BLaER1 (cell line): ENCODE measurements at regions not wholly inside any gene's neighbourhood (a gene's known extent, or its start where the extent isn't known, plus 50 kb on each side); places are given as distances from the start of the nearest gene placed in this dataset.
"Not testable (repeated sequence)": the region's sequence is repeated elsewhere in the genome, so short reads cannot be mapped to it uniquely, and the experiment has no call there.

Experiments
- H3K27ac ChIP-seq: shearing (Covaris generic); formaldehyde crosslinking; 2 replicates; pipeline ENCODE4 v1.8.1; 2022
- H3K27me3 ChIP-seq: shearing (Covaris generic); formaldehyde crosslinking; 2 replicates; pipeline ENCODE4 v1.8.1; 2022
- H3K36me3 ChIP-seq: shearing (Covaris generic); formaldehyde crosslinking; 2 replicates; pipeline ENCODE4 v1.8.1; 2022
- H3K4me1 ChIP-seq: shearing (Covaris generic); formaldehyde crosslinking; 2 replicates; pipeline ENCODE4 v1.8.1; 2022
- H3K4me2 ChIP-seq: shearing (Covaris generic); formaldehyde crosslinking; 2 replicates; pipeline ENCODE4 v1.8.1; 2022
- H3K4me3 ChIP-seq: shearing (Covaris generic); formaldehyde crosslinking; 2 replicates; pipeline ENCODE4 v1.8.1; 2022
- H3K9ac ChIP-seq: shearing (Covaris generic); formaldehyde crosslinking; 2 replicates; pipeline ENCODE4 v1.8.1; 2022
- H3K9me3 ChIP-seq: shearing (Covaris generic); formaldehyde crosslinking; 2 replicates; pipeline ENCODE4 v1.8.1; 2022
- H4K20me1 ChIP-seq: shearing (Covaris generic); formaldehyde crosslinking; 2 replicates; pipeline ENCODE4 v1.8.1; 2022
- Cebpa-rat ChIP-seq: shearing (Covaris generic); IDR thresholded peaks from 2 replicates; pipeline ENCODE4 v1.8.1; 2022

- Histone ChIP-seq H3K36me3 (no peaks in the 10 kb centered on the region), H3K27me3 (no peaks in the 10 kb centered on the region), H3K9me3 (no peaks in the 10 kb centered on the region), H3K4me1 (no peaks in the 10 kb centered on the region), H3K9ac (no peak overlapping the region), H3K4me2 (no peak overlapping the region), H3K27ac (no peak overlapping the region), H3K4me3 (no peak overlapping the region), H4K20me1 (no peaks in the 10 kb centered on the region)
- TF ChIP-seq Cebpa-rat = no peak
Measured at GRCh38 chr5:44935871-44936270, 127.1 kb downstream of the MRPS30 start.

- H3K4me3 ChIP-seq = no peak overlapping the region
- no peaks in the 10 kb centered on the region for H3K27me3 ChIP-seq
- H3K9ac ChIP-seq = no peak overlapping the region
- H3K36me3 ChIP-seq = no peaks in the 10 kb centered on the region
- no peak for TF ChIP-seq Cebpa-rat
- no peak overlapping the region for H3K4me2 ChIP-seq
- H3K9me3 ChIP-seq = no peaks in the 10 kb centered on the region
- H3K4me1 ChIP-seq = no peaks in the 10 kb centered on the region
- no peak overlapping the region for H3K27ac ChIP-seq
- H4K20me1 ChIP-seq = no peaks in the 10 kb centered on the region
Measured at GRCh38 chr5:44942524-44943001, 133.8 kb downstream of the MRPS30 start.

GRCh38 chr5:44943647-44944046 lies 134.9 kb downstream of the MRPS30 start:
- no peak overlapping the region for H3K27ac ChIP-seq
- H3K4me2 ChIP-seq = no peak overlapping the region
- H3K27me3 ChIP-seq = no peaks in the 10 kb centered on the region
- no peaks in the 10 kb centered on the region for H3K36me3 ChIP-seq
- no peak for TF ChIP-seq Cebpa-rat
- H3K9ac ChIP-seq = no peak overlapping the region
- H4K20me1 ChIP-seq = no peaks in the 10 kb centered on the region
- H3K9me3 ChIP-seq = no peaks in the 10 kb centered on the region
- H3K4me3 ChIP-seq = no peak overlapping the region
- H3K4me1 ChIP-seq = no peaks in the 10 kb centered on the region

- no peak overlapping the region for H3K27ac ChIP-seq
- no peaks in the 10 kb centered on the region for H3K36me3 ChIP-seq
- no peak overlapping the region for H3K4me3 ChIP-seq
- H3K9me3 ChIP-seq = no peaks in the 10 kb centered on the region
- H3K4me1 ChIP-seq = no peaks in the 10 kb centered on the region
- no peaks in the 10 kb centered on the region for H3K27me3 ChIP-seq
- H3K9ac ChIP-seq = no peak overlapping the region
- H4K20me1 ChIP-seq = no peaks in the 10 kb centered on the region
- TF ChIP-seq Cebpa-rat = no peak
- H3K4me2 ChIP-seq = no peak overlapping the region
Measured at GRCh38 chr5:44945743-44946142, 137.0 kb downstream of the MRPS30 start.

GRCh38 chr5:44949687-44950086 lies 140.9 kb downstream of the MRPS30 start:
- TF ChIP-seq Cebpa-rat = no peak
- no peak overlapping the region for H3K9ac ChIP-seq
- H3K36me3 ChIP-seq = no peaks in the 10 kb centered on the region
- no peaks in the 10 kb centered on the region for H3K4me1 ChIP-seq
- H3K4me2 ChIP-seq = no peak overlapping the region
- H3K9me3 ChIP-seq = no peaks in the 10 kb centered on the region
- no peaks in the 10 kb centered on the region for H3K27me3 ChIP-seq
- H4K20me1 ChIP-seq = no peaks in the 10 kb centered on the region
- no peak overlapping the region for H3K27ac ChIP-seq
- no peak overlapping the region for H3K4me3 ChIP-seq

- H3K36me3 ChIP-seq = no peaks in the 10 kb centered on the region
- H3K4me3 ChIP-seq = no peak overlapping the region
- no peak for TF ChIP-seq Cebpa-rat
- H3K4me2 ChIP-seq = no peak overlapping the region
- no peaks in the 10 kb centered on the region for H3K4me1 ChIP-seq
- H3K27ac ChIP-seq = no peak overlapping the region
- no peak overlapping the region for H3K9ac ChIP-seq
- H3K9me3 ChIP-seq = no peaks in the 10 kb centered on the region
- no peaks in the 10 kb centered on the region for H4K20me1 ChIP-seq
- H3K27me3 ChIP-seq = no peaks in the 10 kb centered on the region
Measured at GRCh38 chr5:44951371-44951770, 142.6 kb downstream of the MRPS30 start.

- no peaks in the 10 kb centered on the region for H3K36me3 ChIP-seq
- no peak overlapping the region for H3K27ac ChIP-seq
- no peaks in the 10 kb centered on the region for H3K27me3 ChIP-seq
- no peaks in the 10 kb centered on the region for H4K20me1 ChIP-seq
- H3K9me3 ChIP-seq = no peaks in the 10 kb centered on the region
- no peak overlapping the region for H3K4me2 ChIP-seq
- no peaks in the 10 kb centered on the region for H3K4me1 ChIP-seq
- no peak for TF ChIP-seq Cebpa-rat
- no peak overlapping the region for H3K4me3 ChIP-seq
- no peak overlapping the region for H3K9ac ChIP-seq
Measured at GRCh38 chr5:44952376-44952775, 143.6 kb downstream of the MRPS30 start.

GRCh38 chr5:44953078-44953477 lies 144.3 kb downstream of the MRPS30 start:
- H3K4me2 ChIP-seq = no peak overlapping the region
- H3K9ac ChIP-seq = no peak overlapping the region
- no peaks in the 10 kb centered on the region for H3K9me3 ChIP-seq
- no peak for TF ChIP-seq Cebpa-rat
- no peaks in the 10 kb centered on the region for H3K27me3 ChIP-seq
- H3K4me3 ChIP-seq = no peak overlapping the region
- H3K27ac ChIP-seq = no peak overlapping the region
- H3K36me3 ChIP-seq = no peaks in the 10 kb centered on the region
- H4K20me1 ChIP-seq = no peaks in the 10 kb centered on the region
- H3K4me1 ChIP-seq = no peaks in the 10 kb centered on the region

- not testable (repeated sequence) for H4K20me1 ChIP-seq, H3K4me1 ChIP-seq, H3K4me2 ChIP-seq, H3K27ac ChIP-seq, H3K36me3 ChIP-seq, H3K4me3 ChIP-seq, H3K9me3 ChIP-seq, H3K27me3 ChIP-seq, H3K9ac ChIP-seq
Measured at GRCh38 chr5:44958943-44959454, 150.3 kb downstream of the MRPS30 start.

- no peaks in the 10 kb centered on the region for H3K27me3 ChIP-seq
- no peak overlapping the region for H3K9ac ChIP-seq
- no peaks in the 10 kb centered on the region for H3K36me3 ChIP-seq
- H3K4me1 ChIP-seq = no peaks in the 10 kb centered on the region
- no peak overlapping the region for H3K4me3 ChIP-seq
- no peak overlapping the region for H3K27ac ChIP-seq
- no peak for TF ChIP-seq Cebpa-rat
- peaks cover 5% of the 10 kb centered on the region for H3K9me3 ChIP-seq
- H4K20me1 ChIP-seq = no peaks in the 10 kb centered on the region
- no peak overlapping the region for H3K4me2 ChIP-seq
Measured at GRCh38 chr5:44969825-44970224, 161.1 kb downstream of the MRPS30 start.

- H3K4me2 ChIP-seq, H3K4me1 ChIP-seq, H3K27ac ChIP-seq, H3K36me3 ChIP-seq, H4K20me1 ChIP-seq, H3K27me3 ChIP-seq, H3K9ac ChIP-seq, H3K4me3 ChIP-seq: not testable (repeated sequence)
- peaks cover 14% of the 10 kb centered on the region for H3K9me3 ChIP-seq
Measured at GRCh38 chr5:44970963-44971362, 162.2 kb downstream of the MRPS30 start.
